ENCODE measurements at regions not wholly inside any gene's neighbourhood (a gene's known extent, or its start where the extent isn't known, plus 50 kb on each side); places are given as distances from the start of the nearest gene placed in this dataset.

GRCh38 chr2:23327416-23327815, 57.6 kb upstream of the KLHL29 start:
- dilution Hi-C loops (cut with HindIII; ENCODE audit: low sequenced_read_pairs, unreplicated experiment) (no loop called here), in situ Hi-C loops (cut with MboI; ENCODE audit: low sequenced_read_pairs) (no loop called here)

More at GRCh38 chr2:23327416-23327815, 57.6 kb upstream of the KLHL29 start:
- Histone ChIP-seq H2AK5ac (ENCODE audit: low read depth, low read length) (no peak overlapping the region), H3K23ac (ENCODE audit: low read depth, low read length) (no peak overlapping the region), H3K9me3 (ENCODE audit: control insufficient read depth, insufficient read depth, low read length) (no peaks in the 10 kb centered on the region), H3K14ac (replicated peaks; ENCODE audit: low read depth, low read length) (no peak overlapping the region), H2BK5ac (ENCODE audit: low read depth, low read length, poor library complexity, severe bottlenecking) (no peak overlapping the region), H3K4ac (ENCODE audit: low read depth, low read length) (no peak overlapping the region), H2AK9ac (replicated peaks; ENCODE audit: low read depth, low read length, poor library complexity) (no peak overlapping the region), H4K8ac (ENCODE audit: low read depth in 2 of 2, low read length in 2 of 2) (no peak overlapping the region), H4K91ac (ENCODE audit: insufficient read depth, low read depth, low read length) (no peak overlapping the region), H3K27me3 (ENCODE audit: control insufficient read depth, insufficient read depth, low read length) (peaks cover 10% of the 10 kb centered on the region), H2BK120ac (ENCODE audit: low read depth, low read length) (no peak overlapping the region), H3K4me1 (ENCODE audit: control insufficient read depth, insufficient read depth, low read length) (no peaks in the 10 kb centered on the region), H3K9me1 (ENCODE audit: insufficient read depth, low read length) (no peaks in the 10 kb centered on the region), H3K27ac (ENCODE audit: insufficient read depth, low read length) (no peak overlapping the region), H4K20me1 (ENCODE audit: insufficient read depth, low read length) (no peaks in the 10 kb centered on the region), H3K18ac (ENCODE audit: low read depth, low read length) (no peak overlapping the region), H2BK15ac (ENCODE audit: low read depth, low read length) (no peak overlapping the region), H3K36me3 (ENCODE audit: control insufficient read depth, insufficient read depth, low read length) (no peaks in the 10 kb centered on the region), H3K9ac (ENCODE audit: low read depth, low read length) (no peak overlapping the region), H2AFZ (replicated peaks; ENCODE audit: low read length, poor library complexity) (no peak overlapping the region), H3K4me2 (ENCODE audit: low read depth, low read length) (no peak overlapping the region), H3K56ac (ENCODE audit: extremely low read depth, insufficient read depth, low read length) (no peak overlapping the region), H2BK20ac (ENCODE audit: low read depth, low read length) (no peak overlapping the region), H3K79me1 (ENCODE audit: low read depth in 1 of 2, low read length in 2 of 2) (no peaks in the 10 kb centered on the region), H4K5ac (ENCODE audit: low read depth, low read length) (no peak overlapping the region), H3K4me3 (ENCODE audit: insufficient read depth, low read depth, low read length) (no peak overlapping the region)
- no peak for DNase-seq
- intact Hi-C loops (cut with micrococcal nuclease), result no loop called here
- POLR2A ChIA-PET (ENCODE audit: unreplicated experiment), result no interaction called here
- TF ChIP-seq MAZ (IDR thresholded peaks at IDR 0.05; ENCODE audit: borderline replicate concordance, low read depth, low read length) (no peak), USF2 (IDR thresholded peaks at IDR 0.05; ENCODE audit: low read depth, low read length) (no peak), CTCF (conservative IDR thresholded peaks at IDR 0.05; ENCODE audit: low read depth, low read length) (no peak), MAFK (IDR thresholded peaks at IDR 0.05; ENCODE audit: low read depth, low read length) (no peak), MXI1 (IDR thresholded peaks at IDR 0.05; ENCODE audit: borderline replicate concordance, low read depth, low read length) (no peak), CEBPB (IDR thresholded peaks at IDR 0.05; ENCODE audit: low read depth, low read length) (no peak), FOS (IDR thresholded peaks at IDR 0.05; ENCODE audit: low read depth, low read length) (no peak)
- BruUV-seq (replicated peaks), result no TSS peak
- no CpG with 5 or more reads among the region's 5 CpGs for WGBS, 2 experiments (ENCODE audit: extremely low coverage in 2 of 2, insufficient read length in 1 of 2)
- CTCF ChIA-PET, result no interaction called here
- ATAC-seq (ENCODE audit: low read depth), result no peak

Data from IMR-90 (cell line).